Vagina (tissue), 2 donors: ENCODE measurements at regions not wholly inside any gene's neighbourhood (a gene's known extent, or its start where the extent isn't known, plus 50 kb on each side); places are given as distances from the start of the nearest gene placed in this dataset.

Source experiments
- CTCF ChIP-seq, 3 experiments: fragments of 450-650 bp in 2 of 3; fragments of 200-600 bp in 1 of 3; sonication (generic) in 1 of 3; IDR thresholded peaks; one replicate each; pipeline ENCODE4 v1.5.1; 2017 to 2019; ENCODE audit warnings: antibody characterized with exemption in 3 of 3, mild to moderate bottlenecking in 2 of 3, moderate library complexity in 2 of 3
- POLR2A ChIP-seq, 2 donors: fragments of 450-650 bp; IDR thresholded peaks; one replicate each; pipeline ENCODE4 v1.6.1; 2017; ENCODE audit warnings: antibody characterized with exemption in 2 of 2, mild to moderate bottlenecking in 2 of 2, moderate library complexity in 2 of 2

DNA sequence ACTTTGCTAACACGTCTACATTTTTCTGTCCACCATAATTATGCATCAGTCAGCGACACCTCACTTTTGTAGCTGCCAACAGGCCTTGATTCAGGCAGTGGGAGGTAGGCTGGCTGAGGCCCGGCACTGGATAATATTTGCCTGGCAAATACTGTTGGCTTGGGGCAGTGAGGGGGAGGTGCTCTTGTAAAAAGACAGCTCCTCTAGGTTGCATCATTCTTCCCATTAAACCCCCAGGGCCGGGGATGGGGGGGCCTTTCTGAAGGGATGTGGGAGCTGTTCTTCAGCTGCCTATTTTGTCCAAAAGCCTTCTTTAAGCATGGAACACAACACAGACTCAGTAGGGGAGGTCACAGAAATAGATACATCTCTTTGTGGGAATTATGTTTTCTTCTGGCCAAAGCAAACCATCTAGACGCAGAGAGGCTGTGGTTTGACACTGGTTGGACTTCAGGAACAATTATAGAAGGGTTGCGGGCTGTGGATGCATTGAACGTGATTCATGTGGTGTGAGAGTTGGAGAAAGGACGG is 338.3 kb upstream of the NT5E start:
- no peak for TF ChIP-seq CTCF (IDR thresholded peaks at IDR 0.05)
- no peak for TF ChIP-seq POLR2A (IDR thresholded peaks at IDR 0.05)
